ENCODE measurements at regions not wholly inside any gene's neighbourhood (a gene's known extent, or its start where the extent isn't known, plus 50 kb on each side); places are given as distances from the start of the nearest gene placed in this dataset.

DNA sequence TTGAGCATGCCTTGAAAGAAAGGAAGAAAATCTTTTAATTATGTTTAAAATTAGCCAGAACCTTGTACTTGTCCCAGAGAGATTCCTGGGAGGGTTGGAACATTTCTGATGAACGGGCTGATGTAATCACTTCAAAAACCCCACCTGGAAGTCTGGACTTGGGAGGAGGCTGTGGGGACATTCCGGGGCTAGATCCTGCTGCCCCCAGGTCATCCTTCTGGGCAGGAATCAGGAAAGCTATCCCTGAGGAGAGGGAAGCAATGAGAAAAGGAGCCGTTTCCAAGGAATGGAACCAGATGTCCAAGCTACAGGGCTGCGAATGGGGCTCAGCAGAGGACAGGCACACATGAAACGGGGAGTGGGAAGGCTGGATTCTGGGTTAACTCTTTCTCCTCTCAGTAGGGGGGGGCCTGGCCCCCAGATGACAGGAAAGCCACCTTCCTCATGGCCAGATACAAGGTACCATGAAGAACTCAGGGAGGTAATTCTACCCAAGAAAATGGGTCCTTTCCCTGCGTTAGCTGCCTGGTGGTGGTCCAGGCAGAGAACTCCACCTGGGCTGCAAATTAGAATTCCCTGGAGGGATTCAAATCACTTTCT lies 280.1 kb downstream of the TCF7L2 start:
- no peak for TF ChIP-seq POLR2A (IDR thresholded peaks at IDR 0.05; ENCODE audit: low read depth, low read length)
- TF ChIP-seq POLR2AphosphoS5 (IDR thresholded peaks at IDR 0.05; ENCODE audit: low read depth, low read length), result no peak

Data from GM12892 (cell line).